GM12891 (cell line): ENCODE measurements at regions not wholly inside any gene's neighbourhood (a gene's known extent, or its start where the extent isn't known, plus 50 kb on each side); places are given as distances from the start of the nearest gene placed in this dataset.

ENCODE experiments used
- POLR2A ChIP-seq: IDR thresholded peaks from 2 replicates; pipeline ENCODE4 v1.6.1; 2011; ENCODE audit warnings: low read depth, low read length, control low read depth
- POLR2AphosphoS5 ChIP-seq: IDR thresholded peaks from 2 replicates; pipeline ENCODE4 v1.6.1; 2011; ENCODE audit warnings: low read depth, low read length, control low read depth
- TAF1 ChIP-seq: IDR thresholded peaks from 2 replicates; pipeline ENCODE4 v1.6.1; 2011; ENCODE audit warnings: low read depth, low read length, control low read depth

- TF ChIP-seq POLR2A (no peak), POLR2AphosphoS5 (no peak), TAF1 (no peak)
These were observed 1740.2 kb upstream of the CELF4 start for GRCh38 chr18:39305766-39306165.
